Nephron (organoid): ENCODE measurements at regions not wholly inside any gene's neighbourhood (a gene's known extent, or its start where the extent isn't known, plus 50 kb on each side); places are given as distances from the start of the nearest gene placed in this dataset.

Experiments used
- H3K27ac Mint-ChIP-seq, 3 experiments: 2 replicates each; pipeline ENCODE4 v1.8.0; 2020; ENCODE audit warnings: mixed read lengths in 3 of 3, mild to moderate bottlenecking in 2 of 3, moderate library complexity in 1 of 3
- H3K27me3 Mint-ChIP-seq: 2 replicates; pipeline ENCODE4 v1.8.0; 2021; ENCODE audit warnings: low read depth, mild to moderate bottlenecking, moderate library complexity, mixed read lengths
- H3K36me3 Mint-ChIP-seq: 2 replicates; pipeline ENCODE4 v1.8.0; 2020; ENCODE audit warnings: low read depth, mixed read lengths
- H3K4me1 Mint-ChIP-seq: 2 replicates; pipeline ENCODE4 v1.8.0; 2020; ENCODE audit warnings: mixed read lengths
- H3K4me3 Mint-ChIP-seq, 3 experiments: 2 replicates each; pipeline ENCODE4 v1.8.0; 2020; ENCODE audit warnings: mild to moderate bottlenecking in 3 of 3, mixed read lengths in 3 of 3, moderate library complexity in 2 of 3
- H3K9me3 Mint-ChIP-seq: 2 replicates; pipeline ENCODE4 v1.8.0; 2020; ENCODE audit warnings: mixed read lengths
- CTCF ChIP-seq, 3 experiments: fragments of 200-600 bp; sonication (generic); IDR thresholded peaks; one replicate each; pipeline ENCODE4 v1.5.0; 2021; ENCODE audit warnings: antibody characterized with exemption in 3 of 3; ENCODE audit not compliant: unreplicated experiment in 3 of 3

GRCh38 chr11:129324533-129325175 lies 51.0 kb upstream of the BARX2 start:
- peaks cover 5% of the 10 kb centered on the region for H3K27me3 Mint-ChIP-seq
- H3K4me3 Mint-ChIP-seq: no peak overlapping the region
- H3K36me3 Mint-ChIP-seq: no peaks in the 10 kb centered on the region
- H3K27ac Mint-ChIP-seq: peak overlapping the region in 1 of 3 experiments; percentile 1
- peaks cover 2% of the 10 kb centered on the region for H3K9me3 Mint-ChIP-seq
- no peak for TF ChIP-seq CTCF (IDR thresholded peaks at IDR 0.05; ENCODE audit: unreplicated experiment in 3 of 3)
- peaks cover 17% of the 10 kb centered on the region for H3K4me1 Mint-ChIP-seq

- Mint-ChIP-seq H3K4me3 (no peak overlapping the region), H3K4me1 (peaks cover 21% of the 10 kb centered on the region), H3K27me3 (peaks cover 9% of the 10 kb centered on the region), H3K36me3 (no peaks in the 10 kb centered on the region), H3K27ac (peak overlapping the region in 1 of 3 experiments; percentile 1), H3K9me3 (peaks cover 2% of the 10 kb centered on the region)
- TF ChIP-seq CTCF (IDR thresholded peaks at IDR 0.05; ENCODE audit: unreplicated experiment in 3 of 3): no peak
These were observed 51.6 kb upstream of the BARX2 start for GRCh38 chr11:129323896-129324502.

- no peaks in the 10 kb centered on the region for H3K36me3 Mint-ChIP-seq
- H3K27ac Mint-ChIP-seq: no peak overlapping the region
- H3K9me3 Mint-ChIP-seq: peaks cover 2% of the 10 kb centered on the region
- no peak overlapping the region for H3K4me3 Mint-ChIP-seq
- H3K4me1 Mint-ChIP-seq: peaks cover 21% of the 10 kb centered on the region
- peaks cover 10% of the 10 kb centered on the region for H3K27me3 Mint-ChIP-seq
- no peak for TF ChIP-seq CTCF (IDR thresholded peaks at IDR 0.05; ENCODE audit: unreplicated experiment in 3 of 3)
These were observed 52.7 kb upstream of the BARX2 start for GRCh38 chr11:129322941-129323340.

GRCh38 chr11:129321076-129321475 lies 54.6 kb upstream of the BARX2 start:
- Mint-ChIP-seq H3K9me3 (no peaks in the 10 kb centered on the region), H3K36me3 (no peaks in the 10 kb centered on the region), H3K4me3 (no peak overlapping the region), H3K4me1 (peaks cover 21% of the 10 kb centered on the region), H3K27me3 (peaks cover 10% of the 10 kb centered on the region), H3K27ac (peak overlapping the region in 1 of 3 experiments; percentile 59)
- no peak for TF ChIP-seq CTCF (IDR thresholded peaks at IDR 0.05; ENCODE audit: unreplicated experiment in 3 of 3)

- no peak for TF ChIP-seq CTCF (IDR thresholded peaks at IDR 0.05; ENCODE audit: unreplicated experiment in 3 of 3)
- Mint-ChIP-seq H3K4me3 (no peak overlapping the region), H3K36me3 (no peaks in the 10 kb centered on the region), H3K4me1 (peaks cover 26% of the 10 kb centered on the region), H3K9me3 (no peaks in the 10 kb centered on the region), H3K27ac (no peak overlapping the region), H3K27me3 (peaks cover 13% of the 10 kb centered on the region)
These were observed 55.2 kb upstream of the BARX2 start for GRCh38 chr11:129320494-129320893.

- H3K27me3 Mint-ChIP-seq: peaks cover 12% of the 10 kb centered on the region
- TF ChIP-seq CTCF (IDR thresholded peaks at IDR 0.05; ENCODE audit: unreplicated experiment in 3 of 3): no peak
- H3K4me1 Mint-ChIP-seq: peaks cover 34% of the 10 kb centered on the region
- no peak overlapping the region for H3K27ac Mint-ChIP-seq
- no peak overlapping the region for H3K4me3 Mint-ChIP-seq
- H3K9me3 Mint-ChIP-seq: no peaks in the 10 kb centered on the region
- H3K36me3 Mint-ChIP-seq: no peaks in the 10 kb centered on the region
These were observed 55.9 kb upstream of the BARX2 start for GRCh38 chr11:129319751-129320150.
